HL-60 (cell line): ENCODE measurements at regions not wholly inside any gene's neighbourhood (a gene's known extent, or its start where the extent isn't known, plus 50 kb on each side); places are given as distances from the start of the nearest gene placed in this dataset.

Source experiments
- CTCF ChIP-seq: IDR thresholded peaks from one replicate; pipeline ENCODE4 v1.5.1; 2011; ENCODE audit warnings: low read length, control low read depth, inconsistent platforms; ENCODE audit not compliant: insufficient read depth
- POLR2AphosphoS5 ChIP-seq: IDR thresholded peaks from 2 replicates; pipeline ENCODE4 v1.6.1; 2012; ENCODE audit warnings: low read depth
- SPI1 ChIP-seq: IDR thresholded peaks from 2 replicates; pipeline ENCODE4 v1.6.1; 2012; ENCODE audit warnings: low read depth, mild to moderate bottlenecking, borderline replicate concordance

GRCh38 chr4:63123441-63123840, 1285.8 kb downstream of the TECRL start:
- TF ChIP-seq CTCF: no peak
- no peak for TF ChIP-seq POLR2AphosphoS5
- no peak for TF ChIP-seq SPI1
